B cell (primary cell): ENCODE measurements at regions not wholly inside any gene's neighbourhood (a gene's known extent, or its start where the extent isn't known, plus 50 kb on each side); places are given as distances from the start of the nearest gene placed in this dataset.

ENCODE experiments used
- CTCF ChIP-seq: fragments of 200-600 bp; IDR thresholded peaks from one replicate; pipeline ENCODE4 v1.8.0; 2022; ENCODE audit warnings: antibody characterized with exemption, mild to moderate bottlenecking
- EZH2 ChIP-seq: IDR thresholded peaks from 2 replicates; pipeline ENCODE4 v1.6.1; 2012; ENCODE audit warnings: borderline replicate concordance, low read depth, mild to moderate bottlenecking, moderate library complexity, low read length; ENCODE audit not compliant: insufficient read depth, poor library complexity, severe bottlenecking

- no peak for TF ChIP-seq CTCF
- no peak for TF ChIP-seq EZH2
Measured at GRCh38 chr3:88926221-88926620, 181.2 kb upstream of the EPHA3 start.
